ENCODE measurements at regions not wholly inside any gene's neighbourhood (a gene's known extent, or its start where the extent isn't known, plus 50 kb on each side); places are given as distances from the start of the nearest gene placed in this dataset.

GRCh38 chr5:158644301-158644700 is 455.4 kb downstream of the EBF1 start:
- ATAC-seq: no peak
- DNase-seq (ENCODE audit: low spot score in 2 of 2): no peak
- H3K9me3 Mint-ChIP-seq: no peaks in the 10 kb centered on the region
- no peaks in the 10 kb centered on the region for H3K36me3 Mint-ChIP-seq
- H3K27ac Mint-ChIP-seq: no peak overlapping the region

- ATAC-seq: no peak
- Mint-ChIP-seq H3K27ac (no peak overlapping the region), H3K9me3 (no peaks in the 10 kb centered on the region), H3K36me3 (no peaks in the 10 kb centered on the region)
- no peak for DNase-seq (ENCODE audit: low spot score in 2 of 2)
These were observed 455.9 kb downstream of the EBF1 start for GRCh38 chr5:158643840-158644239.

GRCh38 chr5:158642879-158643278 is 456.8 kb downstream of the EBF1 start:
- no peaks in the 10 kb centered on the region for H3K9me3 Mint-ChIP-seq
- H3K36me3 Mint-ChIP-seq: no peaks in the 10 kb centered on the region
- H3K27ac Mint-ChIP-seq: no peak overlapping the region
- DNase-seq (ENCODE audit: low spot score in 2 of 2) (no peak), ATAC-seq (no peak)

- no peak for DNase-seq (ENCODE audit: low spot score in 2 of 2)
- no peak for ATAC-seq
- H3K27ac Mint-ChIP-seq: no peak overlapping the region
- no peaks in the 10 kb centered on the region for H3K36me3 Mint-ChIP-seq
- no peaks in the 10 kb centered on the region for H3K9me3 Mint-ChIP-seq
These were observed 458.7 kb downstream of the EBF1 start for GRCh38 chr5:158641016-158641415.

- ATAC-seq (no peak), DNase-seq (ENCODE audit: low spot score in 2 of 2) (no peak)
- Mint-ChIP-seq H3K9me3 (peaks cover 0 to 2% of the 10 kb centered on the region in 2 donors), H3K27ac (no peak overlapping the region), H3K36me3 (no peaks in the 10 kb centered on the region)
These were observed 459.1 kb downstream of the EBF1 start for GRCh38 chr5:158640593-158640980.

GRCh38 chr5:158639881-158640592 is 459.7 kb downstream of the EBF1 start:
- H3K9me3 Mint-ChIP-seq: peaks cover 0 to 6% of the 10 kb centered on the region in 2 donors
- H3K27ac Mint-ChIP-seq: no peak overlapping the region
- ATAC-seq (no peak), DNase-seq (ENCODE audit: low spot score in 2 of 2) (no peak)
- H3K36me3 Mint-ChIP-seq: no peaks in the 10 kb centered on the region

- Mint-ChIP-seq H3K36me3 (no peaks in the 10 kb centered on the region), H3K9me3 (peaks cover 0 to 6% of the 10 kb centered on the region in 2 donors), H3K27ac (no peak overlapping the region)
- no peak for ATAC-seq
- no peak for DNase-seq (ENCODE audit: low spot score in 2 of 2)
These were observed 461.3 kb downstream of the EBF1 start for GRCh38 chr5:158638396-158638795.

GRCh38 chr5:158637039-158637438 is 462.7 kb downstream of the EBF1 start:
- DNase-seq (ENCODE audit: low spot score in 2 of 2) (no peak), ATAC-seq (no peak)
- Mint-ChIP-seq H3K27ac (no peak overlapping the region), H3K9me3 (peaks cover 0 to 6% of the 10 kb centered on the region in 2 donors), H3K36me3 (no peaks in the 10 kb centered on the region)

- Mint-ChIP-seq H3K27ac (no peak overlapping the region), H3K36me3 (no peaks in the 10 kb centered on the region), H3K9me3 (peaks cover 0 to 6% of the 10 kb centered on the region in 2 donors)
- ATAC-seq (no peak), DNase-seq (ENCODE audit: low spot score in 2 of 2) (no peak)
These were observed 464.2 kb downstream of the EBF1 start for GRCh38 chr5:158635565-158635964.

- H3K9me3 Mint-ChIP-seq: peaks cover 0 to 6% of the 10 kb centered on the region in 2 donors
- H3K36me3 Mint-ChIP-seq: no peaks in the 10 kb centered on the region
- ATAC-seq: no peak
- H3K27ac Mint-ChIP-seq: no peak overlapping the region
- DNase-seq (ENCODE audit: low spot score in 2 of 2): no peak
These were observed 465.0 kb downstream of the EBF1 start for GRCh38 chr5:158634714-158635113.

- H3K36me3 Mint-ChIP-seq: no peaks in the 10 kb centered on the region
- ATAC-seq: no peak
These were observed 470.0 kb downstream of the EBF1 start for GRCh38 chr5:158629591-158630312.

GRCh38 chr5:158626718-158627117 is 473.0 kb downstream of the EBF1 start:
- Mint-ChIP-seq H3K9me3 (peaks cover 4 to 10% of the 10 kb centered on the region in 2 donors), H3K36me3 (no peaks in the 10 kb centered on the region), H3K27ac (no peak overlapping the region)
- no peak for ATAC-seq
- DNase-seq (ENCODE audit: low spot score in 2 of 2): no peak

More at GRCh38 chr5:158629591-158630312, 470.0 kb downstream of the EBF1 start:
- H3K27ac Mint-ChIP-seq: no peak overlapping the region
- no peak for DNase-seq (ENCODE audit: low spot score in 2 of 2)
- peaks cover 4 to 10% of the 10 kb centered on the region in 2 donors for H3K9me3 Mint-ChIP-seq

GRCh38 chr5:158623971-158624370 is 475.7 kb downstream of the EBF1 start:
- no peak for ATAC-seq
- peaks cover 4 to 10% of the 10 kb centered on the region in 2 donors for H3K9me3 Mint-ChIP-seq
- no peaks in the 10 kb centered on the region for H3K36me3 Mint-ChIP-seq
- DNase-seq (ENCODE audit: low spot score in 2 of 2): no peak
- H3K27ac Mint-ChIP-seq: no peak overlapping the region

GRCh38 chr5:158621391-158621790 is 478.3 kb downstream of the EBF1 start:
- no peaks in the 10 kb centered on the region for H3K9me3 Mint-ChIP-seq
- ATAC-seq (no peak), DNase-seq (ENCODE audit: low spot score in 2 of 2) (no peak)
- no peak overlapping the region for H3K27ac Mint-ChIP-seq
- H3K36me3 Mint-ChIP-seq: no peaks in the 10 kb centered on the region

GRCh38 chr5:158619083-158619788 is 480.5 kb downstream of the EBF1 start:
- H3K36me3 Mint-ChIP-seq: no peaks in the 10 kb centered on the region
- H3K9me3 Mint-ChIP-seq: no peaks in the 10 kb centered on the region
- H3K27ac Mint-ChIP-seq: no peak overlapping the region
- DNase-seq (ENCODE audit: low spot score in 2 of 2) (no peak), ATAC-seq (no peak)

- ATAC-seq (no peak), DNase-seq (ENCODE audit: low spot score in 2 of 2) (no peak)
- no peaks in the 10 kb centered on the region for H3K9me3 Mint-ChIP-seq
- H3K36me3 Mint-ChIP-seq: no peaks in the 10 kb centered on the region
- no peak overlapping the region for H3K27ac Mint-ChIP-seq
These were observed 481.5 kb downstream of the EBF1 start for GRCh38 chr5:158618256-158618655.

- ATAC-seq: no peak
- H3K36me3 Mint-ChIP-seq: no peaks in the 10 kb centered on the region
- H3K27ac Mint-ChIP-seq: no peak overlapping the region
These were observed 483.0 kb downstream of the EBF1 start for GRCh38 chr5:158616707-158617106.

More at GRCh38 chr5:158616707-158617106, 483.0 kb downstream of the EBF1 start:
- no peak for DNase-seq (ENCODE audit: low spot score in 2 of 2)
- no peaks in the 10 kb centered on the region for H3K9me3 Mint-ChIP-seq

Data from activated naive CD4-positive, alpha-beta T cell treated with anti-CD3 and anti-CD28 coated beads, Interleukin-2, amount 50 U/mL, for 72 hours (primary cell).